Right atrium auricular region (tissue), 2 donors: ENCODE measurements at regions not wholly inside any gene's neighbourhood (a gene's known extent, or its start where the extent isn't known, plus 50 kb on each side); places are given as distances from the start of the nearest gene placed in this dataset.

Experiments used
- DNase-seq: peaks from one replicate; pipeline ENCODE4 v3.0.0-alpha.2; 2019; ENCODE audit warnings: low spot score
- H3K27ac ChIP-seq, 2 donors: fragments of 200-600 bp; sonication (generic); 1 replicate in 1 of 2; 2 replicates in 1 of 2; pipeline ENCODE4 v1.5.1; 2016 to 2019
- H3K27me3 ChIP-seq, 2 donors: fragments of 200-600 bp; sonication (generic); one replicate each; pipeline versions ENCODE4 v1.5.1 to v1.6.0; 2017 to 2019
- H3K36me3 ChIP-seq: fragments of 200-600 bp; sonication (generic); one replicate; pipeline ENCODE4 v1.5.1; 2016
- H3K4me1 ChIP-seq, 2 donors: fragments of 200-600 bp; sonication (generic); one replicate each; pipeline versions ENCODE4 v1.5.1 to v1.6.0; 2017 to 2019
- H3K4me3 ChIP-seq, 2 donors: fragments of 200-600 bp; sonication (generic); 1 replicate in 1 of 2; 2 replicates in 1 of 2; pipeline ENCODE4 v1.5.1; 2017 to 2019; ENCODE audit warnings: mild to moderate bottlenecking in 1 of 2, moderate library complexity in 1 of 2
- H3K9me3 ChIP-seq, 2 donors: fragments of 200-600 bp; sonication (generic); one replicate each; pipeline ENCODE4 v1.5.1; 2019
- CTCF ChIP-seq, 2 donors: fragments of 200-600 bp; sonication (generic); IDR thresholded peaks; one replicate each; pipeline ENCODE4 v1.5.1; 2019; ENCODE audit warnings: antibody characterized with exemption in 2 of 2

DNA sequence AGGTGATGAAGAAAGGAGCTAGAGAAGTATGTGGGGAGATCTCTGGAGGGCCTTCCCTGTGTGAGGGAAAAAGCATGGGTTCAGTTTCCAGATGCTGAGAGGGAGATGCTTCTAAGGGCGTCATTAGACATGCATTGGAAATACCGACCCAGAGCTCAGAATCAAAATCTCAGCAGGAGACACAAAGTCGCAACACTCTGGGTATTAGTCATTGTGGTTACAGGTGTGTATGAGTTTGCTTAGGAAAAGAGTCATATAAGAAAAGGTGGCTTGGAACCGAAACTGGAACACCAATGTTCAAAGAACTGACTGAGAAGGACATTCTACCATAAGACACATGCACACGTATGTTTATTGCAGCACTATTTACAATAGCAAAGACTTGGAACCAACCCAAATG, 477.1 kb downstream of the FBXO15 start:
- no peaks in the 10 kb centered on the region for H3K9me3 ChIP-seq
- no peak overlapping the region for H3K4me3 ChIP-seq
- no peak for TF ChIP-seq CTCF (IDR thresholded peaks at IDR 0.05)
- H3K4me1 ChIP-seq, result no peaks in the 10 kb centered on the region
- no peaks in the 10 kb centered on the region for H3K36me3 ChIP-seq
- DNase-seq, result no peak
- H3K27ac ChIP-seq, result no peak overlapping the region
- no peaks in the 10 kb centered on the region for H3K27me3 ChIP-seq

GRCh38 chr18:73670039-73670438, 477.6 kb downstream of the FBXO15 start:
- no peaks in the 10 kb centered on the region for H3K4me1 ChIP-seq
- no peaks in the 10 kb centered on the region for H3K36me3 ChIP-seq
- H3K4me3 ChIP-seq, result no peak overlapping the region
- no peak overlapping the region for H3K27ac ChIP-seq
- H3K27me3 ChIP-seq, result no peaks in the 10 kb centered on the region
- no peak for TF ChIP-seq CTCF (IDR thresholded peaks at IDR 0.05)
- no peak for DNase-seq
- no peaks in the 10 kb centered on the region for H3K9me3 ChIP-seq

- Histone ChIP-seq H3K36me3 (no peaks in the 10 kb centered on the region), H3K4me1 (no peaks in the 10 kb centered on the region), H3K27me3 (no peaks in the 10 kb centered on the region), H3K4me3 (no peak overlapping the region), H3K9me3 (no peaks in the 10 kb centered on the region), H3K27ac (no peak overlapping the region)
- no peak for DNase-seq
- TF ChIP-seq CTCF (IDR thresholded peaks at IDR 0.05), result no peak
Measured at GRCh38 chr18:73669297-73669696, 478.3 kb downstream of the FBXO15 start.

DNA sequence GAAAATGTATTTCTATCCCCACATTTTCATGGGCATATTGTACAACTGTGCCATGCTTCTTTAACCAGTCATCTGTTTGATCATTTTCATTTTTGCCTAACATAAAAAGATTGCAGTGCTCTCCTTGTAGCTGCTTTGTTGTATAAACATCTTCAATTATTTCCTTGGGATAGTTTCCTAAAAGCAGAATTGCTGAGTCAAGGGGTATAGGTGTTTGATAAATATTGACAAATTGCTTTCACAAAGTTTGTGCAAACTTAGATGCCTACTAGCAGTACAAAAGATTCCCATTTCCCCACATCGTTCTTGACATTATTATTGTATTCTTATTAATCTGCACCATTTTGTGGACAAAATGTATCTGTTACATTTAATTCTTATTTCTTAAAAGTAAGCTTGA, 479.6 kb downstream of the FBXO15 start:
- no peak overlapping the region for H3K27ac ChIP-seq
- no peaks in the 10 kb centered on the region for H3K36me3 ChIP-seq
- H3K4me3 ChIP-seq, result no peak overlapping the region
- H3K4me1 ChIP-seq, result no peaks in the 10 kb centered on the region
- H3K9me3 ChIP-seq, result no peaks in the 10 kb centered on the region
- DNase-seq, result no peak
- H3K27me3 ChIP-seq, result no peaks in the 10 kb centered on the region
- TF ChIP-seq CTCF (IDR thresholded peaks at IDR 0.05), result no peak

GRCh38 chr18:73666772-73667171, 480.9 kb downstream of the FBXO15 start:
- no peak for DNase-seq
- no peaks in the 10 kb centered on the region for H3K4me1 ChIP-seq
- TF ChIP-seq CTCF (IDR thresholded peaks at IDR 0.05), result no peak
- H3K4me3 ChIP-seq, result no peak overlapping the region
- H3K27me3 ChIP-seq, result no peaks in the 10 kb centered on the region
- H3K27ac ChIP-seq, result no peak overlapping the region
- no peaks in the 10 kb centered on the region for H3K36me3 ChIP-seq
- no peaks in the 10 kb centered on the region for H3K9me3 ChIP-seq

DNA sequence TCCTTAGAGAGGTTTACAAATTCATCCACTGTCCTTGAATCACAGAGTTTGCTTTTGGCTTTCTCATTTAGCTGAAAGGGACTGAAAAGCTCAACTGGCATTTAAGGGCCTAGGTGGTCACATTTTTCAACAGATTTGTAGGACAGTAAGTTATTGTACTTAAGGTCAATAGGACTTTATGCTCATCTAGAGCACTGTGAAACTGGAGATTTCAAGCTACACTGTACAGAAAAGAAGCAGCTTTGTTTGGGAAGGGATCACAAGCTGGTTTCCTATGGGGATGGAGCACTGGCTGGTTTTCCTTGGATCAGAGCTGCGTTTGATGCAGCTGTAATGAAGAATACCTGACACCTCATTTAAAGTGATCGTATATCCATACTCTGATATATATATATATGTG, 482.7 kb downstream of the FBXO15 start:
- no peak for TF ChIP-seq CTCF (IDR thresholded peaks at IDR 0.05)
- no peaks in the 10 kb centered on the region for H3K4me1 ChIP-seq

More for the DNA sequence above, 482.7 kb downstream of the FBXO15 start:
- no peaks in the 10 kb centered on the region for H3K36me3 ChIP-seq
- H3K9me3 ChIP-seq, result no peaks in the 10 kb centered on the region
- H3K27ac ChIP-seq, result no peak overlapping the region
- no peak overlapping the region for H3K4me3 ChIP-seq
- DNase-seq, result no peak
- no peaks in the 10 kb centered on the region for H3K27me3 ChIP-seq
